Epithelial cell of esophagus (primary cell): ENCODE measurements at regions not wholly inside any gene's neighbourhood (a gene's known extent, or its start where the extent isn't known, plus 50 kb on each side); places are given as distances from the start of the nearest gene placed in this dataset.

Experiments used
- DNase-seq: peaks from one replicate; pipeline ENCODE4 v3.0.0; 2010; ENCODE audit warnings: low read depth
- H3K4me3 ChIP-seq: 2 replicates; pipeline ENCODE4 v1.5.1; 2011; ENCODE audit warnings: mild to moderate bottlenecking, low read length, control low read depth
- CTCF ChIP-seq: IDR thresholded peaks from 2 replicates; pipeline ENCODE4 v1.5.1; 2011; ENCODE audit warnings: low read depth, mild to moderate bottlenecking, low read length, control low read depth, inconsistent platforms; ENCODE audit not compliant: insufficient read depth; ENCODE audit errors: missing control alignments

- H3K4me3 ChIP-seq = no peak overlapping the region
- TF ChIP-seq CTCF = no peak
- no peak for DNase-seq
These were observed 153.8 kb downstream of the ATG4C start for GRCh38 chr1:62937634-62938296.

- no peak for DNase-seq
- no peak overlapping the region for H3K4me3 ChIP-seq
- no peak for TF ChIP-seq CTCF
These were observed 157.8 kb downstream of the ATG4C start for GRCh38 chr1:62941780-62942179.

GRCh38 chr1:62946511-62946910 lies 162.6 kb downstream of the ATG4C start:
- DNase-seq = no peak
- no peak for TF ChIP-seq CTCF
- H3K4me3 ChIP-seq = no peak overlapping the region

- no peak for DNase-seq
- H3K4me3 ChIP-seq = no peak overlapping the region
- TF ChIP-seq CTCF = no peak
These were observed 167.5 kb downstream of the ATG4C start for GRCh38 chr1:62951428-62951827.

- no peak overlapping the region for H3K4me3 ChIP-seq
- no peak for TF ChIP-seq CTCF
- no peak for DNase-seq
These were observed 168.7 kb downstream of the ATG4C start for GRCh38 chr1:62952596-62952995.

- no peak for TF ChIP-seq CTCF
- no peak for DNase-seq
- H3K4me3 ChIP-seq = no peak overlapping the region
These were observed 169.7 kb downstream of the ATG4C start for GRCh38 chr1:62953633-62954032.

- DNase-seq = no peak
- no peak for TF ChIP-seq CTCF
- H3K4me3 ChIP-seq = no peak overlapping the region
These were observed 170.8 kb downstream of the ATG4C start for GRCh38 chr1:62954758-62955157.
